ENCODE measurements at regions not wholly inside any gene's neighbourhood (a gene's known extent, or its start where the extent isn't known, plus 50 kb on each side); places are given as distances from the start of the nearest gene placed in this dataset.

DNA sequence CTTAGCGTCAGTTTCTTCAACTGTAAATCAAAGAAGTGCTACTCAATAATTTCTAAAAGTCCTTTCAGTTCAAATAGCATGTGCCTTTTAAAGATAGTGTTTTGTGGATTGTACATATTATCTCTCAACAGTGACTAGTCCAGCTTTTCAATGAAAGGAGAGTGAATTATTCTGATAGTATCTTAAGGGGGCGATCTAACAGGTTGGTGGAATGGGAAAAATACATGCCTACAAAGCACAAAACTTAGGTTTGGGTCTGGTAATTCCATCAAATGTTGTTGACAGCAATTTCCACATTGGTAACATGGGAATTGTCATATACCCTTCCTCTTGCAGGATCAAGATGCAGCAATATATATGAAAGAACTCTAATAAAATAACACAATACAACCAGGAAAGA is 50.1 kb upstream of the HDGFL1 start:
- TF ChIP-seq, protein P1, sequence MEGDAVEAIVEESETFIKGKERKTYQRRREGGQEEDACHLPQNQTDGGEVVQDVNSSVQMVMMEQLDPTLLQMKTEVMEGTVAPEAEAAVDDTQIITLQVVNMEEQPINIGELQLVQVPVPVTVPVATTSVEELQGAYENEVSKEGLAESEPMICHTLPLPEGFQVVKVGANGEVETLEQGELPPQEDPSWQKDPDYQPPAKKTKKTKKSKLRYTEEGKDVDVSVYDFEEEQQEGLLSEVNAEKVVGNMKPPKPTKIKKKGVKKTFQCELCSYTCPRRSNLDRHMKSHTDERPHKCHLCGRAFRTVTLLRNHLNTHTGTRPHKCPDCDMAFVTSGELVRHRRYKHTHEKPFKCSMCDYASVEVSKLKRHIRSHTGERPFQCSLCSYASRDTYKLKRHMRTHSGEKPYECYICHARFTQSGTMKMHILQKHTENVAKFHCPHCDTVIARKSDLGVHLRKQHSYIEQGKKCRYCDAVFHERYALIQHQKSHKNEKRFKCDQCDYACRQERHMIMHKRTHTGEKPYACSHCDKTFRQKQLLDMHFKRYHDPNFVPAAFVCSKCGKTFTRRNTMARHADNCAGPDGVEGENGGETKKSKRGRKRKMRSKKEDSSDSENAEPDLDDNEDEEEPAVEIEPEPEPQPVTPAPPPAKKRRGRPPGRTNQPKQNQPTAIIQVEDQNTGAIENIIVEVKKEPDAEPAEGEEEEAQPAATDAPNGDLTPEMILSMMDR (conservative IDR thresholded peaks at IDR 0.05; ENCODE audit: control insufficient read depth, insufficient read depth, low read depth, low read length): no peak
- no peak for DNase-seq (ENCODE audit: low read depth)
- no peak overlapping the region for H3K4me3 ChIP-seq (ENCODE audit: control insufficient read depth, low read depth, low read length)
